Right ventricle myocardium inferior (tissue), 1 donor: ENCODE measurements at regions not wholly inside any gene's neighbourhood (a gene's known extent, or its start where the extent isn't known, plus 50 kb on each side); places are given as distances from the start of the nearest gene placed in this dataset.
"Not testable (repeated sequence)": the region's sequence is repeated elsewhere in the genome, so short reads cannot be mapped to it uniquely, and the experiment has no call there.

Source experiments
- ATAC-seq: fragments of 200-7000 bp; cut with Tn5 transposase; one replicate; pipeline ENCODE4 v1.9.1; 2020; ENCODE audit warnings: mild to moderate bottlenecking, moderate library complexity
- DNase-seq: peaks from one replicate; pipeline ENCODE4 v3.0.0; 2021; ENCODE audit errors: missing footprints
- intact Hi-C: fragments of 100-400 bp; cut with DNase I; formaldehyde crosslinking; loops from one replicate; pipeline ENCODE4 v1.11.0; 2022
- donor health status: DM: no; HTN: yes; CAD: no; lungs with severe emphysema.

GRCh38 chr20:50328996-50329898 lies 138.6 kb downstream of the CEBPB start:
- ATAC-seq (no peak), DNase-seq (no peak)
- intact Hi-C loops: no loop called here

- DNase-seq (no peak), ATAC-seq (no peak)
- intact Hi-C loops: no loop called here
Observed at GRCh38 chr20:50329981-50330503, 139.4 kb downstream of the CEBPB start.

- intact Hi-C loops: no loop called here
- no peak for ATAC-seq
- no peak for DNase-seq
Observed at GRCh38 chr20:50330504-50331313, 140.1 kb downstream of the CEBPB start.

GRCh38 chr20:50331469-50332363 lies 141.1 kb downstream of the CEBPB start:
- ATAC-seq (no peak), DNase-seq (no peak)
- intact Hi-C loops: no loop called here

- intact Hi-C loops: no loop called here
- no peak for ATAC-seq
Observed at GRCh38 chr20:50332491-50332980, 141.9 kb downstream of the CEBPB start.

GRCh38 chr20:50333131-50333670 lies 142.6 kb downstream of the CEBPB start:
- no peak for ATAC-seq
- intact Hi-C loops: no loop called here
- no peak for DNase-seq

More at GRCh38 chr20:50332491-50332980, 141.9 kb downstream of the CEBPB start:
- no peak for DNase-seq

GRCh38 chr20:50333812-50334211 lies 143.2 kb downstream of the CEBPB start:
- intact Hi-C loops: no loop called here
- ATAC-seq: no peak
- DNase-seq: no peak

GRCh38 chr20:50334512-50334911 lies 143.9 kb downstream of the CEBPB start:
- ATAC-seq, intact Hi-C loops, DNase-seq: not testable (repeated sequence)

GRCh38 chr20:50335105-50335504 lies 144.5 kb downstream of the CEBPB start:
- intact Hi-C loops: no loop called here
- DNase-seq (no peak), ATAC-seq (no peak)

GRCh38 chr20:50335866-50336265 lies 145.2 kb downstream of the CEBPB start:
- DNase-seq (no peak), ATAC-seq (no peak)
- intact Hi-C loops: no loop called here

GRCh38 chr20:50336661-50337060 lies 146.0 kb downstream of the CEBPB start:
- DNase-seq (no peak), ATAC-seq (no peak)
- intact Hi-C loops: no loop called here

- intact Hi-C loops: no loop called here
- ATAC-seq: no peak
Observed at GRCh38 chr20:50337521-50338466, 147.2 kb downstream of the CEBPB start.

GRCh38 chr20:50338479-50339391 lies 148.1 kb downstream of the CEBPB start:
- DNase-seq (no peak), ATAC-seq (no peak)
- intact Hi-C loops: no loop called here

More at GRCh38 chr20:50337521-50338466, 147.2 kb downstream of the CEBPB start:
- no peak for DNase-seq

- ATAC-seq (no peak), DNase-seq (no peak)
Observed at GRCh38 chr20:50339466-50339901, 148.9 kb downstream of the CEBPB start.

GRCh38 chr20:50340541-50340940 lies 149.9 kb downstream of the CEBPB start:
- ATAC-seq (no peak), DNase-seq (no peak)
- intact Hi-C loops: no loop called here

More at GRCh38 chr20:50339466-50339901, 148.9 kb downstream of the CEBPB start:
- intact Hi-C loops: no loop called here

GRCh38 chr20:50341050-50341449 lies 150.4 kb downstream of the CEBPB start:
- DNase-seq (no peak), ATAC-seq (no peak)
- intact Hi-C loops: no loop called here
